Upper lobe of left lung (tissue), 6 donors: ENCODE measurements at regions not wholly inside any gene's neighbourhood (a gene's known extent, or its start where the extent isn't known, plus 50 kb on each side); places are given as distances from the start of the nearest gene placed in this dataset.

Experiments
- ATAC-seq, 2 donors: fragments of 200-7000 bp; cut with Tn5 transposase; one replicate each; pipeline ENCODE4 v1.9.1; 2022; ENCODE audit warnings: mild to moderate bottlenecking in 2 of 2, moderate library complexity in 2 of 2; ENCODE audit not compliant: low FRiP score in 2 of 2
- DNase-seq, 2 donors: peaks; one replicate each; pipeline ENCODE4 v3.0.0-alpha.2; 2019 to 2020
- H3K27ac ChIP-seq, 4 donors: fragments of 200-600 bp; sonication (generic); one replicate each; pipeline ENCODE4 v1.5.1; 2016 to 2019
- H3K27me3 ChIP-seq, 4 donors: fragments of 200-600 bp; sonication (generic); one replicate each; pipeline ENCODE4 v1.5.1; 2017 to 2019
- H3K36me3 ChIP-seq, 4 donors: fragments of 200-600 bp; sonication (generic); one replicate each; pipeline ENCODE4 v1.5.1; 2016 to 2019
- H3K4me1 ChIP-seq, 4 donors: fragments of 200-600 bp; sonication (generic); one replicate each; pipeline ENCODE4 v1.5.1; 2018 to 2019
- H3K4me3 ChIP-seq, 4 donors: fragments of 200-600 bp; sonication (generic); one replicate each; pipeline ENCODE4 v1.5.1; 2017 to 2019; ENCODE audit warnings: mild to moderate bottlenecking in 2 of 4, moderate library complexity in 1 of 4
- H3K9me3 ChIP-seq, 4 donors: fragments of 200-600 bp; sonication (generic); one replicate each; pipeline ENCODE4 v1.5.1; 2018 to 2019
- EP300 ChIP-seq, 4 donors: sonication (generic); formaldehyde crosslinking; IDR thresholded peaks; one replicate each; pipeline ENCODE4 v1.5.1; 2017; ENCODE audit warnings: antibody characterized with exemption in 4 of 4, control low read depth in 2 of 4
- POLR2A ChIP-seq, 4 donors: fragments of 450-650 bp; IDR thresholded peaks; one replicate each; pipeline ENCODE4 v1.5.1; 2016 to 2017; ENCODE audit warnings: antibody characterized with exemption in 4 of 4, mild to moderate bottlenecking in 2 of 4
- POLR2AphosphoS5 ChIP-seq, 2 donors: sonication (generic); formaldehyde crosslinking; IDR thresholded peaks; one replicate each; pipeline ENCODE4 v1.5.1; 2017; ENCODE audit warnings: antibody characterized with exemption in 2 of 2
- WGBS, 2 donors: methylation state at CpG; one replicate each; pipeline ENCODE4 v1.1.5; 2017 to 2018; 5-methylcytosine and 5-hydroxymethylcytosine counted together
- TF ChIP-seq, protein P1 (sequence below), 6 experiments: fragments of 450-650 bp in 4 of 6; fragments of 200-600 bp in 2 of 6; sonication (generic) in 2 of 6; IDR thresholded peaks; one replicate each; pipeline ENCODE4 v1.5.1; 2016 to 2019; ENCODE audit warnings: antibody characterized with exemption in 6 of 6
- donor health status: DM: no; HTN: no; CAD: no; lungs with moderate emphysema.
- donor health status: DM: no; HTN: yes; CAD: no; lungs with severe emphysema.

DNA sequence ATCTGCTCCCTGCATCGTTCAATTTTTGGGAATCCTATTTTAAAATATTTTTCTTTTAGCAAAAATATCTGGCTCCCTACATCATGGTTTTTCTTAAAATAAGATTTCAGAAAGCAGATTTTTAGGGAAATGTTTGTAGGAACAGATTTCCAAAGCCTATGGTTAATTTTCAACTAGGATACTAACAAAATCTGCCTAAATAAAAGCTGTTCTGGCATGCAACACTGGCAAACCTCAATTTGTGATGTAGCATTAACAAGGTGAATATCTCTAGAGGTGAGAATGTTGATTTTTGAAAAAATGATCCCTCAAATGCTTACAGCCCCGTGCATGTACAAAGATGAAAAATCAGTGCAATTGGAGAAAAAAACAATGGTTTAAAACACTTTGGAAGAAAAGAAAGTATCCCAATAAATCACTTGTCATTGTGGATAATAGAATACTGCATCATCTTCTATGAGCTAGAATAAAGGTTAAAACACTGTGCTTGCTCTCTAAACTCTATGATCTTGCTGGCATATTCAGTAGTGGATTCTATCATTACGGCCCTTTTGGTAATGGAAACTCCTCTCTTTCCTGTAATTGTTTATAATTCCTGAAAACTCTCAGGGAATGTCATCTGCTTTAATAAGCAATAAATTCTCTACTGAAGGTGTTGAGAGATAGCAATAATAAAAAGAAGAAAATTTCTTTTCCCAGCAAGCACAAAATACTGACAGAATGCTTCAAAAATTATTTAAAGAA, 97.6 kb downstream of the C4orf33 start:
- H3K27ac ChIP-seq, result no peak overlapping the region
- H3K27me3 ChIP-seq, result no peaks in the 10 kb centered on the region
- TF ChIP-seq, protein P1, sequence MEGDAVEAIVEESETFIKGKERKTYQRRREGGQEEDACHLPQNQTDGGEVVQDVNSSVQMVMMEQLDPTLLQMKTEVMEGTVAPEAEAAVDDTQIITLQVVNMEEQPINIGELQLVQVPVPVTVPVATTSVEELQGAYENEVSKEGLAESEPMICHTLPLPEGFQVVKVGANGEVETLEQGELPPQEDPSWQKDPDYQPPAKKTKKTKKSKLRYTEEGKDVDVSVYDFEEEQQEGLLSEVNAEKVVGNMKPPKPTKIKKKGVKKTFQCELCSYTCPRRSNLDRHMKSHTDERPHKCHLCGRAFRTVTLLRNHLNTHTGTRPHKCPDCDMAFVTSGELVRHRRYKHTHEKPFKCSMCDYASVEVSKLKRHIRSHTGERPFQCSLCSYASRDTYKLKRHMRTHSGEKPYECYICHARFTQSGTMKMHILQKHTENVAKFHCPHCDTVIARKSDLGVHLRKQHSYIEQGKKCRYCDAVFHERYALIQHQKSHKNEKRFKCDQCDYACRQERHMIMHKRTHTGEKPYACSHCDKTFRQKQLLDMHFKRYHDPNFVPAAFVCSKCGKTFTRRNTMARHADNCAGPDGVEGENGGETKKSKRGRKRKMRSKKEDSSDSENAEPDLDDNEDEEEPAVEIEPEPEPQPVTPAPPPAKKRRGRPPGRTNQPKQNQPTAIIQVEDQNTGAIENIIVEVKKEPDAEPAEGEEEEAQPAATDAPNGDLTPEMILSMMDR (IDR thresholded peaks at IDR 0.05), result no peak
- TF ChIP-seq EP300 (IDR thresholded peaks at IDR 0.05) (no peak), POLR2AphosphoS5 (IDR thresholded peaks at IDR 0.05) (no peak), POLR2A (IDR thresholded peaks at IDR 0.05) (no peak)
- no peaks in the 10 kb centered on the region for H3K36me3 ChIP-seq
- H3K4me1 ChIP-seq, result no peaks in the 10 kb centered on the region
- ATAC-seq, result no peak
- no peaks in the 10 kb centered on the region for H3K9me3 ChIP-seq
- DNase-seq, result no peak
- 75 to 76% methylated on average over 3 of the region's 3 CpGs for WGBS, 2 donors
- H3K4me3 ChIP-seq, result no peak overlapping the region

GRCh38 chr4:129208481-129208880, 112.5 kb downstream of the C4orf33 start:
- 82 to 85% methylated on average over 3 of the region's 3 CpGs for WGBS, 2 donors
- ATAC-seq, result no peak

GRCh38 chr4:129213692-129214091, 117.7 kb downstream of the C4orf33 start:
- ATAC-seq (no peak), DNase-seq (no peak)
- Histone ChIP-seq H3K27me3 (no peaks in the 10 kb centered on the region), H3K27ac (no peak overlapping the region), H3K9me3 (no peaks in the 10 kb centered on the region), H3K4me1 (no peaks in the 10 kb centered on the region), H3K4me3 (no peak overlapping the region), H3K36me3 (no peaks in the 10 kb centered on the region)
- WGBS, 2 donors, result 68 to 78% methylated on average over 1 of the region's 1 CpG
- TF ChIP-seq POLR2A (IDR thresholded peaks at IDR 0.05) (no peak), POLR2AphosphoS5 (IDR thresholded peaks at IDR 0.05) (no peak), EP300 (IDR thresholded peaks at IDR 0.05) (no peak)
- TF ChIP-seq, protein P1 (IDR thresholded peaks at IDR 0.05), result no peak

More at GRCh38 chr4:129208481-129208880, 112.5 kb downstream of the C4orf33 start:
- H3K4me1 ChIP-seq, result no peaks in the 10 kb centered on the region
- no peak for DNase-seq
- TF ChIP-seq POLR2A (IDR thresholded peaks at IDR 0.05) (no peak), POLR2AphosphoS5 (IDR thresholded peaks at IDR 0.05) (no peak), EP300 (IDR thresholded peaks at IDR 0.05) (no peak)
- TF ChIP-seq, protein P1 (IDR thresholded peaks at IDR 0.05), result no peak
- H3K27me3 ChIP-seq, result no peaks in the 10 kb centered on the region
- no peak overlapping the region for H3K27ac ChIP-seq
- H3K36me3 ChIP-seq, result no peaks in the 10 kb centered on the region
- no peaks in the 10 kb centered on the region for H3K9me3 ChIP-seq
- H3K4me3 ChIP-seq, result no peak overlapping the region

DNA sequence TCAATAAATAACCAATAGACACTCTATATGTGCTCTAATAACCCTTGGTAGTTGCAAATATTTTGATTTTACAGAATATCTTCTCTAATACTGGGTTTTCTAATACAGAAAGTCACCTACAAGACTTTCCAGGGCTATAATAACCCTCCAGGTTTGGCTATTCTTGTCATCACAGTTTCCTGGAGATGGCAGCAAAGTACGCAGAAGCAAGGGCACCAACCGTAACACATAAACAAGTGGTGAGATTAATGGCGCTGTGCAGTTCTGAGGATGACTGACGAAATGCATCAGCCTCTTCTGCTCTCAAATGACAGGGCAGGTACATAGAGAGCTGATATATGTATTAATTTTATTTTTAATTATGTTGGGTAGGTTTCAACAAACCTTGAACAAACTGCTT, 122.4 kb downstream of the C4orf33 start:
- Histone ChIP-seq H3K27me3 (no peaks in the 10 kb centered on the region), H3K36me3 (no peaks in the 10 kb centered on the region), H3K4me3 (no peak overlapping the region), H3K9me3 (no peaks in the 10 kb centered on the region), H3K4me1 (no peaks in the 10 kb centered on the region), H3K27ac (no peak overlapping the region)
- no peak for ATAC-seq
- no peak for DNase-seq
- no peak for TF ChIP-seq POLR2A (IDR thresholded peaks at IDR 0.05)
- no peak for TF ChIP-seq POLR2AphosphoS5 (IDR thresholded peaks at IDR 0.05)
- TF ChIP-seq EP300 (IDR thresholded peaks at IDR 0.05), result no peak
- TF ChIP-seq, protein P1 (IDR thresholded peaks at IDR 0.05), result no peak
- WGBS, 2 donors, result 55 to 59% methylated on average over 4 of the region's 4 CpGs

DNA sequence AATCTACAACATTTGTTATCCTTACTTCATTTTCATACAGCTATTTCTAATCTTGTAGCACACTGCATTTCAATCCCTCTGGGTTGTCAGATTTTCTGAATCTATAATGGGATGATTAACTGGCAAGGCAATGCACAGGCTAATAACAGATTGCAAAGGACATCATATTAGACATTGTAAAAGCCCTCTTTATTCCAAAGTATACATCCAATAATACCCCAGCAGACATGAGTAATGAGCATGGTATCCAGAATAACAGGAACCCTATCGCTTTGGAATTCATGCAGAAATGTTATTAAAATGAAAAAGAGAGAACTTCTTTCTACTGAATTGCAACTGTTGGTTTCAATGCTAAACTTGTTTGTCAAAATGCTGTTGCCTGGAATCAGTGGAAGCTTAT, 122.9 kb downstream of the C4orf33 start:
- no peak overlapping the region for H3K27ac ChIP-seq
- no peaks in the 10 kb centered on the region for H3K36me3 ChIP-seq
- DNase-seq (no peak), ATAC-seq (no peak)
- no peaks in the 10 kb centered on the region for H3K4me1 ChIP-seq
- no peaks in the 10 kb centered on the region for H3K9me3 ChIP-seq
- TF ChIP-seq, protein P1 (IDR thresholded peaks at IDR 0.05), result no peak
- TF ChIP-seq POLR2AphosphoS5 (IDR thresholded peaks at IDR 0.05) (no peak), POLR2A (IDR thresholded peaks at IDR 0.05) (no peak), EP300 (IDR thresholded peaks at IDR 0.05) (no peak)
- WGBS, 2 donors, result 85 to 97% methylated on average over 1 of the region's 1 CpG
- no peak overlapping the region for H3K4me3 ChIP-seq
- no peaks in the 10 kb centered on the region for H3K27me3 ChIP-seq
